ENCODE measurements at regions not wholly inside any gene's neighbourhood (a gene's known extent, or its start where the extent isn't known, plus 50 kb on each side); places are given as distances from the start of the nearest gene placed in this dataset.
"Not testable (repeated sequence)": the region's sequence is repeated elsewhere in the genome, so short reads cannot be mapped to it uniquely, and the experiment has no call there.

DNA sequence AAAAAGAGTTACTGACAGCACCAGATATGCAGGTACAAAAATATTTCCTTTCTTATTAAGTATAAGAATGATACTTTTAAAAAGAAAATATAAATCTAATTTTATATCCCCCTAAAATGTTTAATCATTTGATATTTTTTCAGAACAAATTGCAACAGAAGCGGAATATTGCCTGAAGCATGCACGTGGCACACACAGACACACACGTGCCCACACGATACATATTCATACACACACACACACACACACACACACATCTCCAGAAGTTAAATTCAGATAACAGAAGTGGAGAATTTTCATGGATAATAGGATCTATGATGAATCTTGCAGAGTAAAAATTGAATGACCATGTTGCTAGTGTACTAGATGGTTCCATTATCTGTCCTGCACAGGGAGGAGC is 445.2 kb downstream of the GPAT3 start:
- DNase-seq, result no peak

DNA sequence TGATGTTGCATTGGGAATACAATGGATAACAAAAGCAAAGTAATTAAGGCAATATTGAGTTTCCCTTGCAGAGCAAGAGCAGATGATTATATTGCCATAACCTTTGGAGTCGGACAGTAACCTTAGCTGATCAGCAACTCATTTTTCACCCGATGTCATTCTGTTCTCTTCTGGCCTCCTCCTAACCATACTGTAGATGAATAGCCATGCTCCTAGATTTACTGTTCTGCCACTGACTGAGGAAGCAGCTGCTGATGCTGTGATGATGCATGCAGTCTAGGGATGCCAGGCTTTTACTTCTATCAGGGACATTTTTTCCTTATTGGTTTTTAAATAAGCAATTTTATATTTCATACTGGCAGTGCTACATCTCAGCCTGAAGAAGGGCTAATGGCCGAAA is 443.9 kb downstream of the GPAT3 start:
- no peak for DNase-seq

DNA sequence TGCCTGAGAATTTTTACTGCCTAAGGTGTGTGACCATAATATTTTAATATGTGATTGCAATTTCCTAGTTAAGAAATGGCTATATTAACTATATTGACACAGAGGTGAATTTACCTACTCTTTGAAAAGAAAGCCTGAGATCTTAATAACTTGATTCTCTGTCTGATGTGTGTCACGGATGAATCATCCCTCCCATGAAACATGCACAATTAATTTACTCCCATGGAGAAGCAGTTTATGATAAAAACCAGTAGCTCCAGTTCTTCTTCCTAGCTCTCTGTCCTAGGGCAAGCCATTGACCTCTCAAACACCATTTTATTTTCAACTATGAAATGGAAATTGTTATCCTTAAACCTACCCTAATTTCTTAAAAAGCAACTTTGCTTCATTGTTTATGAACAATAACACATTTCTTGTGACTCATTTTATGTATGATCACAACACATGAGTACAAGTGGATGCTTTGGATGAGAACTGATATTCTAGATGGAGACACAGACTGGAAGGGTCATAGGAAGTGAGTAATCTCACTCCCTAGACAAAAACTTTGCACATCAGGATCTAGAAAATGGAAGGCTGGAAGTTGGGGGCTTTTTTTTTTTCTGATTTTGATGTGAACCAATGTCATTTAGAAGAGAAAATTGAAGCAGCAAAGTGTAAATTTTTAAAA is 438.3 kb downstream of the GPAT3 start:
- no peak for DNase-seq

DNA sequence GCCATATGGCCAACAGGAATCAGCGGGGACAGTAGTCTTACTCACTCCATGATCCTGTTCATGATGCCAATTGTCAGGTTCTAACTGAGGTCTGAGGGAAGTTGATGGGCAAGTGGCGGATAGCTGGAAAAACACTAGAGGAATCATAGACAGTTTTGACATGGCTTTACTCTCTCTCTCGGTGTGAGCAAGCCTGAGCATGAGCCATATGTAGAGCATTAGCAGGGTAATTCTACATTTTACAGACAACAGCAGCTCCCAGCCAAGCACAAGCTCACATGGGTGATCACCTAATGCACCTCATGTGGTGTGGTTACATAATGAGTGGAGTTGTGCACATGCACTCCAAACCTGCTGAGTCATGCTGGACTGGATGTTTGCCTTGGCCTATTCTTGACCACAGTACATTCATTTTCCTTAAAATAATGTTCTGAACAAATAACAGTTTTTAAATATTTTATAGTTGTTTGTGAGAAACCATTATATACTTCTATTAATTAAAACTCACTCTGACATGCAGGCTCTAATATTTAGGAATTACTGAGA is 429.2 kb downstream of the GPAT3 start:
- no peak for DNase-seq

DNA sequence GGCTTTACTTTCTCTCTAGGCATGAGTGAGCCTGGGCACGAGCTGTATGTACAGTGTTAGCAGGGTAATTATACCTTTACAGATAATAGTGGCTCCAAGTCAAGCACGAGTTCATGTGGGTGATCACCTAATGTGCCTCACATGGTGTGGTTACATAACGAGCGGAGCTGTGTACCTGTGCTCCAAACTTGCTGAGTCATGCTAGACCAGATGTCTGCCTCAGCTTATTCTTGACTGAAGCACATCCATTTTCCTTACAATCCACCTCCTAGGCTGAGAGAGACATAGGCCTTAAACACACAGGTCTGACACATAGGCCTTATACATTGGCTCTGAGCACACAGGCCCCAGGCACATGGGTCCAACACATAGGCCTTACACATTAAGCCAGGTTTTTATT is 426.6 kb downstream of the GPAT3 start:
- no peak for DNase-seq

DNA sequence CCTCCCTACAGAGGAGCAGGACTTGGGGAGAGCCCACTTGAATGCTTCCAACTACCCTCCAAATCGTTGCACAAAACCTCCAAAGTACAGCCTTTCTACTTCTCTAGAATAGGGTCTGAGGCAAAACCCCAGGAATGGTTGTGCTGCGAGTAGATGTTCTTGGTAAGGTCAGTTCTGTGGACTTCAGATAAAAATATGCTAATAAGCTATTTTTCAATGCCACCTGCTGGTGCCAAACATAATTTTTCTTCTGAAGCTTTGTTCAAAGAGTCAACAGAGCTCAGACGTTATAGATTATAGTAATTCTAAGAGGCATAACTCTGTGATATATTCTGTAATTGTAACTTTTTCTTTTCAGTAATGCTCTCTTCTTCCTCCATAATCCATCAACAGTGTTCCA is 425.7 kb downstream of the GPAT3 start:
- DNase-seq, result no peak

DNA sequence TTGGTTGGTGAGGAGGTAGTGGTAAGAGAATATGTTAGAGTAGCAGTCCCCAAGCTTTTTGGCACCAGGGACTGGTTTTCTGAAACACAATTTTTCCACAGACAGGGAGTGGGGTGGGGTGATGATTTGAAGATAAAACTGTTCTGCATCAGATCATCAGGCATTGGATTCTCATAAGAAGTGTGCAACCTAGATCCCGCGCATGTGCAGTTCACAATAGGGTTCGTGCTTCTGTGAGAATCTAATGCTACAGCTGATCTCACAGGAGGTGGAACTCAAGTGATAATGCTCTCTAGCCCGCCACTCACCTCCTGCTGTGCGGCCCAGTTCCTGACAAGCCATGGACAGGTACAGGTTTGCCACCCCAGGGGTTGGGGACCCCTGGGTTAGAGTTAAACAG is 423.3 kb downstream of the GPAT3 start:
- no peak for DNase-seq

DNA sequence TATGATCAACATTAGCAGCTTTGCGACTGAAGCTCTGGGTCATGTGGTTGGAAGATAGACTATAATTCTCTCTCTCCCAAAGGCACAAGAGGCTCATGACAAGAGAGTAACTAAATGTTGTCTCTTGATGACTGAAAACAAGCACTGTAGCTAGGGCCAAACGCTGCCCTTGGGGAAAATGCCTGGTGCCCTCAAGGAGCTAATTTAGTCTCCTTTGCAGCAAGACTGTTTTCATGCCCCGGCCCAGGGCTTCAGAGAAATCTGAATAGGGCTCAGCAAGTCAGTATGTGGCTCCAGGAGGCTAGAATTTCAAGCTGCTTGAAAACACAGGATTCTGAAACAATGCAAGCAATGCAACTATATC is 411.9 kb downstream of the GPAT3 start:
- DNase-seq, result no peak

DNA sequence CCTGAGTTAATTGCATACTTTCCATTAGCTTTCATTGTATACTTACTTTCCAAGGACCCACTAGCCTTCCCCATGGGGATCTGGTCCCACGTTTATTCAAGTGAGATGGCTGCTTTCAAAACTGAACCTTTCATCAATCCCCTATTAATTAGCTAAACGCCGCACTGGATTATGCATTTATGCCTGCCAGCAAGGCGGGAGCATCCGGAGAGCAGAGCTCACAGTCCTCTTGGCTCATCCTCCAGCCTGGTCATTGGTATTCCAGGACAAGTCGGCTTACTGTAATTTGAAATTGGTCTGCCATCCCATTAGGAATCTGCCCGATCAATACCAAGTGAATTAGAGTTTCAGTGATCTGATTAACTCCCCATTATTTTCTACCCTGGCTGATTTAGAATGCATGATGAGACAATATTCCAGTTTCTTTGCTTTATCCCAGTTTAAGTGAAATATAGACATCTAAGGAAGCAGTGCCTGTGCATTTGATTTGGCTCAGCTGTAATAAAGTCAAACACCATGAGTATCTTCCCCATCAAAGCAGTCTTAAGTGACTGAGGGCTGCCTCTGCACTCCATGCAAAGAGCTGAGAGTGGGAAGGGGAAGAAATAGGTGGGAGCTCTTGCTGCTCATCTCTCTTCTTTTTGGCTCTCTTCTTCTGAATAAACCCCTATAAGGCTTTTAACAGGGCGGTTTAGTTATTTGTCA is 411.4 kb downstream of the GPAT3 start:
- no peak for DNase-seq

DNA sequence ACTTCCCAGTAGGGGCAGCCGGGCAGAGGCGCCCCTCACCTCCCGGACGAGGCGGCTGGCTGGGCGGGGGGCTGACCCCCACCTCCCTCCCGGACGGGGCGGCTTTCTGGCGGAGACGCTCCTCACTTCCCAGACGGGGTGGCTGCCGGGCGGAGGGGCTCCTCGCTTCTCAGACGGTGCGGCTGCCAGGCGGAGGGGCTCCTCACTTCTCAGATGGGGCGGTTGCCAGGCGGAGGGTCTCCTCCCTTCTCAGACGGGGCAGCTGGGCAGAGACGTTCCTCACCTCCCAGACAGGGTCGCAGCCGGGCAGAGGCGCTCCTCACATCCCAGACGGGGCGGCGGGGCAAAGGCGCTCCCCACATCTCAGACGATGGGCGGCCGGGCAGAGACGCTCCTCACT is 407.8 kb downstream of the GPAT3 start:
- not testable (repeated sequence) for DNase-seq

DNA sequence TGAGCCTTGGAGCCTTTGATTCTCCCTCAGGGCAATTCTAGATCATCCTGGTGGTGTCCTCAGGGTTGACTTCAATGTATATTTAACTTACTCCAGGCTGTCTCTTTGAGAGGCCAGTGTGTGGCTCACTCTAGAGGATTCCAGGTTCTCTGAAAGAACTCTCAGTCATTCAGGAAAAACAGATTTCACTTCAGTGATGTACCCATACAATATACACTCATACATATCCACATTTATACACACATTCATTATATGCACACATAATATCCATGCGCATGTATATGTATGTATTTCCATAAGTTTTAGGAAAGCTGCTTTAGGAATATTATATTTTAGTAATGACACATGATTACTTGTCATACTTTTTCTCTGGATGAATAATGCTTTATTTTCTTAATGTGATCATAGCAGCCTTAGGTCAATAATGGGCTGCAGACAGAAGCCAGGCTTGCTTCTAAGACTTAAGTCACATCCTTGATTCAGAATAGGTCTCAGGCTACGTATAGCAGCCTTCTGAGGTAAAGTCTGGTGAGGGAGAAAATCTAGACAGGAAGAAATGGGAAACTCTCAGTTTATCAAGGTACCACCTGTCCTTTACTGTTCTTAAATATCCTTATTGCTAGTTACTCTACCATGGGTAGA is 397.0 kb downstream of the GPAT3 start:
- DNase-seq, result no peak

DNA sequence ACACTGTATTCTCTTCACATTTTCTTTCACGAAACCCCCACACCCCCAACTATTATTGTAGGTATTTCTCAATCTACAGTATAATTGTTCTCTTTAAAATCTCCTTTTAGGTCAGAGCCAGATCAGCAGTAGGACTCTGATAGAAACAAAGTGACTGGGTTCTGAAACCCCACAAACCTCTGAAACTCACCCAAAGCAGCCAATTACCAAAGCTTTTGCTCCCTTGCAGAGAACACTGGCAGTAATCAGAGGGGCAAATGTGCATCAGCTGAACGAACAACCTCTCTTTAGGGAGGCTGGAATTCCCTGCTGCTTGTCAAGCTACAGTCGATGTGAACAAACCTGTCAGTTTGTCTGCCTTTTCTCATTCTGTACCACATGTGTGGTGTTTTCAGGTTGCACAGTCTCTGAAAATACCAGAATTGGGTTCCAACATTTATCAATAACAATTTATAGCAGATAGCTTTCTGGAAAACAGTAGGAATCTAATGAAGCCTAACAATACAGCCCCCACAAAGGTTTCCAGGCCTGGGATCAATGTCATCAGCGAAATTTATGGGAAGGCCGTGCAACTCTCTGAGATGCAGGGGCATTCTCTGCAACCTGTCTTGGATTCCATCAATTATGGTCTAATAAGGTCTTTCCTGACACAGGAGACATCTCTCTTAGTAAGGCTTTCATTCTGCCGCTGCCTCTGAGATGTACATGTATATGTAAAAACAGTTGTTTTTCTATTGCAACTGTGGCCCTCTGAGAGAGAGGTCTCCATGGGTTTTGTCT is 395.9 kb downstream of the GPAT3 start:
- DNase-seq, result no peak

DNA sequence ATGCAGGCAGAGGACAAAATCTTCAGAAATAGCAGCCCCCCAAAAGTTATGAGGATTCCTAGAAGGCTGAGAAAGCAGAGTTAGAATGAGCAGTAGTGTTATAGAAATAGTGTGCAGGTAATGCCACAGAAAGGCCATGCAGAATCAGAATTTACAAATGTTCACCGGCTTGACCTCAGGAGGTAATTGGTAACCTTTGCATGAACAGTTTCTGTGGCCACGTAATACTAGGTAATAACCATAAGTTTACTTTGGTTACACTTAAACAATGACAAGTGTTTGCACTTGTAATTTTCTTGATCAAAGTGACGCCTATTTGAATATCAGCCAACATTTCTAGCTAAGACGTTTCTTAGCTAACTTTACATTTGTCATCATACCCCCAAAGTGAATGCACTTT is 393.6 kb downstream of the GPAT3 start:
- DNase-seq, result peak; percentile 8

DNA sequence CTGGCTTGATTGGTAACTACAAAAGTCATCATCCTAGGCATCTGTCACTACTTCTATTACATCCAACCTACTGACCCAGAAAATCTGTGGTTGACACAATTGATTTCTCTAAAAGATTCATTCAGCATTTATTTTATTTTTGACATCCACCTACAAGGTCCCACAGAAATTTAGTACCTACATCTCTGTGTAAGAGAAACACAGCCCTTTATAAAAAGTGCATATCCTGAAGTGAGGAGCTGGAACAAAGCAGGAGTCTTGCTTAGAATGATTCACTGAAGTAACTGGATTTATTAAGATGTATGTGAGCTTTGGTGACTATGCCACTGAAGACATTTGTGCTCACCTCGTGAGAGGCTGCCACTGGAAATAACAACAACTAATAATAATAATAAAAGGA is 391.0 kb downstream of the GPAT3 start:
- no peak for DNase-seq

DNA sequence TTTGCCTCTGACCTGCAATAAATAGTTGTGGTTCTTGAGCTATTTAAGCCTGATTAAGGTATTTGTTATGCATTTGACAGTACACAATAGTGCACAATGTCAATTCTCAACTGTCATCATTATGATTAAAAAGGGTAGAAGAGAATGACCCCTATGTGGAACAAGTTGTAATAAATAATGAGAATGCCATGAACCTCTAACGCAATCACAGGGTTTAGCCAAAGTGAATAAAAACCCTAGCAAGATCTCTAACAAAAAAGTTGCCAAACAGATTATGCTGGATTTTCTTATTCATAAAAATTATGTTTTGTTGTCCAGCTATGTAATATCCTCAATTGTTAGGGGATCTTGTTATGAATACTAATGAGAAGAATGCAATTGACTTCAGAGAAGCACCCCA is 387.4 kb downstream of the GPAT3 start:
- no peak for DNase-seq

DNA sequence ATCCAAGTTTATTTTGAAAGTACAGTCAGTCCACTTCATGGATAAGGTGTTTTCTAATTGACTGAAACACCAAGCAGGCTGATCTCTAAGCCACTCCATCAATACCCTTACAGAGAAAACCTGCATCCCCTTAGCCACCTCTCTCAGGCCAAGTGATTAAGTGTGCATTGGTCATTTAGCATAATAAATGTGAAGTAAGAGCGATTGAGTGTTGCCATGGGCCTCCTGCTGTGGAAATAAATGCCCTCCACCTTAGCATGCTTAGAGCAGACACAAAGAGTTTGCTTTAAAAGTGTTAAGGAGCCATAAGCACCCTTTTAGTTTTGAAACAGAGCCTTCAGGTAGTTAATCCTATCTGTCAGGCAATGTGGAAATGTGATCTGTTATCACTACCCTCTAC is 386.5 kb downstream of the GPAT3 start:
- DNase-seq, result no peak

DNA sequence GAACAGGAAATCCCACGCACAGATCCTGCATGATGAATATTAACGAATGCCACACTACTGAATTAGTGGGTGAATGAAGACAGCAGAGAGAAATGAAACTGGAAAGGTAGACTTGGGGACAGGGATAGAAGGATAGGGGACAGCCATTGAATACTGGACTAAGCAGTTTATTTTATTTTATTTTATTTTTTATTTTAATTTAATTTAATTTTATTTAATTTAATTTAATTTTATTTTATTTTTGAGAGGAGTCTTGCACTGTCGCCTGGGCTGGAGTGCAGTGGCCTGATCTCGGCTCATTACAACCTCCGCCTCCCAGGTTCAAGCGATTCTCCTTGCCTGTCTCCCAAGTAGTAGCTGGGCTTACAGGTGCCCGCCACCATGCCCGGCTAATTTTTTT is 385.2 kb downstream of the GPAT3 start:
- DNase-seq, result no peak

DNA sequence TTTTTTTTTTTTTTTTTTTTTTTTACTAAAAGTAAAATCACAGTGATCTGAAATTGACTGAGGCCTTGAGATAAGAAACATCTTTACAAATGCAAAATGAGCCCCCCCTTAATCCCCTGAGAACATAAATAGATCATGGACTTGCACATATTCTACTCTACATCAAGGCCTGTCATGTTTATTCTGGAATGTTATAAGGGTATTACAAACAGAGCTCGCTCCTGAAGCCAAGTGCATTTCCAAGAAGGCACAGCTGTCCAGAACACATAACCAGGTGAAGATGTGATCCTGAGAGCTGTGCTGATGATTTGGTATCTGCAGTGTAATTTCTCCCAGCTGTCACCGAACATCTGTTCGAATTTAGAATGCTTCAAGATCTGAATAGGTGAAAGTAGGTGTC is 384.5 kb downstream of the GPAT3 start:
- no peak for DNase-seq

DNA sequence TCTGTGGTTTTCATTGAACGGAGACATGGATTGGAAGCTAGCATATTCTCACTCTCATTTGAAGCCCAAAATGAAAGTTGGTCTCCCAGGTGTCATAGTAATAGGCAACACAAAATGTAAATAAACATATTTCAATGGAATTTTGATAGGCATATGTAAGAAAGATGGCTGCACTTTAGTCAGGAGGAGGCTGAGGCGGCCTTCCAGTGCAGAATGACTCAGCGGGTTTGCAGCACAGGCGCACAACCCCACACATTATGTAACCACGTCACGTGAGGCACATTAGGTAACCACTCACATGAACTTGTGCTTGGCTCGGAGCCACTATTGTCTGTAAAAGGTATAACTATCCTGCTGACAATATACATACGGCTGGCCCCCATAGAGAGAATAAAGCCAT is 381.7 kb downstream of the GPAT3 start:
- no peak for DNase-seq

DNA sequence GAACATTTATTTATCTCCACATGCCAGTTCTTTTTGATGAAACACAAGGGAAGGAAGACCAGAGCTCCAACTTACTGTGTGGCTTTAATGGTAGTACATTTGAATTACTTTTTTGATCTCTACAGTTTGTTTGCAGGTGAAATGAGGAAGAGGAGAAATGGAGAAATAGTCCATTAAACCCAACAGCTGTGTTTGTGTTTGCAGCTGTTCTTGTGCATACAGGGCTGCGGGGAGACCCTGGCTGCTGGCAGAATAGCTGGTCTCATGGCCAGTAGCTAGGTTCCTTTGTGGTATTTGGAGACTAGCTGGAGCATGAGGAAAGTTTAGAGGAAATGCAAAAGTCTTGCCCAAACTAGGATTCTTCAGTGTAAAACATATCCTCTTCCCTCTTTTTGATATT is 374.8 kb downstream of the GPAT3 start:
- DNase-seq, result no peak

DNA sequence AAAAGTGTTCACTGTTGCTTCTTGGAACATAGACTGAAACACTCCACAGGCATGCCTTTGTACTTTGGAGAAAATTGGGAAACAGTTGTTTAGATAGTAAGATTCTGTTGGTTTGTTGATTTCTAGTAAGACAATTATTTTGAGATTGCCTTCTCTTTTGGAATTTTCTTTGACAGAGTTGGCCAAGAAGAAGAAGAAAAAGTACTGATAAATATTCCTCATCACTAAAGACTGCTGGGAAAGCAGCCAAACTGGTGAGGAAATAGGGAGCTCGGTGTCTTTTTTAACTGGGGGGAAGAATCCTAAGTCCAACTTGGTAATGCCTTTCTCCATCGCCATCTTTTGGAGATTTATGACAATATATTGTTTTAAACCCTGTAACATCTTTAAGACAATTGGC is 370.7 kb downstream of the GPAT3 start:
- DNase-seq, result no peak

DNA sequence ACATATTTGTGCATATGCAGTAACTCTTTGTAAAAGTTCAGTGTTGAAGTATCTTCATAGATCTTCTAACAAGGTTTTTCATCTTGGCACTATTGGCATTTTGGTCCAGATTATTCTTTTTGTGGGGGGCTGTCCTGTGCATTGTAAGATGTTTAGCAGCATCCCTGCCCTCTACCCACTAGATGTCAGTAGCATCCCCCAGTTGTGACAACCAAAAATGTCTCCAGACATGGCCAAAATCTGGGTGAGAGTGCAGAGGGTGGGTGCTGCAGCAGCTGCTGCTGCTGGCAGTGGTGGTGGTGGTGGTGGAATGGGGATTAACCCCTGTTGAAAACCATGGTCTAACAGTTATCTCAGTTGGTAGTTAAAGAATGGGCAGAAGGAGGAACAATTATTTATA is 370.0 kb downstream of the GPAT3 start:
- DNase-seq, result no peak

DNA sequence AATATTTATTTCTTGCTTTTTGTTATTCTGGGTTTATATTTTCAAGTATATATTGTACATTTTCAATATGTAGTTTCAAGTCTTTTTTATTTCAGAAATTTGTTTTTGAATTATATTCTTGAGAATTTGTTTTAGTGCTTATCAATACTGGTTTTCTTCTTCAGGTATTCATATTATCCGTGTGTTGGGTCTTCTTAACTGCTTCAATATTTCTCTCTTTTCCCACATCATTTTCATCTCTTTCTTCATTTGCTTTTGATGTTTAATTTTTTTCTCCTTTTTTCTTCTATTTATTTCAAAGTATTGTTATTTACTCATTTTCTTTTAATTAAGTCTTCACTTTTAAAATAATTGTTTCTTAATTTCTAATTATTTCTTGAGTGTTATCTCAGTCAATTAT is 367.8 kb downstream of the GPAT3 start:
- not testable (repeated sequence) for DNase-seq

DNA sequence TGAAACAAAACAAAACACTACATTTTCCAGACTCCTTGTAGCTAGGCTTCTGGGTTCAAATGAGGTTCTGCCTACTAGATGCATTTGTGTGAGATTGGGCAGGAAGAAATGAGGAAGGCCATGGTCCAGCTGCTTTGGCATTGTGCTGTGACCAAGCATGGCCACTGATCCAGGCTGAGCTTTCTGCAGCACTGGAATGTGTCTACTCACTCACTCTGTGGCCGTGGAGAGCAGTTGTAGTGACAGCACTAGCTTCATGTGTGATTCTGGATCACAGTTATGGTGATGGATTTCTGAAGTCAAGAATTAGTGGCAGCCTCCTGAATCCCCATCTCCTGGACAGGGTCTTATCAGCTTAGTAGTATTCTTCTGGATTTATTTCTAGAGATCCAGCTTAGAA is 358.9 kb downstream of the GPAT3 start:
- DNase-seq, result no peak
